Keratinocyte (primary cell): ENCODE measurements at regions not wholly inside any gene's neighbourhood (a gene's known extent, or its start where the extent isn't known, plus 50 kb on each side); places are given as distances from the start of the nearest gene placed in this dataset.
"Not testable (repeated sequence)": the region's sequence is repeated elsewhere in the genome, so short reads cannot be mapped to it uniquely, and the experiment has no call there.

Source experiments
- DNase-seq: peaks from one replicate; pipeline ENCODE4 v3.0.0-alpha.2; 2011; ENCODE audit warnings: low read depth, missing footprints, low spot score
- FAIRE-seq: peaks from 2 replicates; lab custom pipeline; 2011; peaks lifted over from hg19 to GRCh38; lab: Jason Lieb, UNC
- H2AFZ ChIP-seq: 2 replicates; pipeline ENCODE4 v1.6.0; 2012; ENCODE audit warnings: low read length, control low read depth, inconsistent platforms; ENCODE audit not compliant: control insufficient read depth
- H3K27ac ChIP-seq: 2 replicates; pipeline ENCODE4 v1.5.1; 2011; ENCODE audit warnings: low read length; ENCODE audit not compliant: control insufficient read depth, insufficient read depth
- H3K27me3 ChIP-seq: 3 replicates; pipeline ENCODE4 v1.6.0; 2011; ENCODE audit warnings: low read length; ENCODE audit not compliant: control insufficient read depth, insufficient read depth; ENCODE audit errors: extremely low read depth
- H3K36me3 ChIP-seq, 2 experiments: 2 replicates in 1 of 2; 3 replicates in 1 of 2; pipeline ENCODE4 v1.5.1; 2011; ENCODE audit warnings: low read length in 2 of 2, mild to moderate bottlenecking in 1 of 2; ENCODE audit not compliant: control insufficient read depth in 2 of 2, insufficient read depth in 2 of 2; ENCODE audit errors: extremely low read depth in 1 of 2
- H3K4me1 ChIP-seq: 3 replicates; pipeline ENCODE4 v1.5.1; 2011; ENCODE audit warnings: low read length; ENCODE audit not compliant: control insufficient read depth, insufficient read depth; ENCODE audit errors: extremely low read depth
- H3K4me2 ChIP-seq: 3 replicates; pipeline ENCODE4 v1.6.0; 2011; ENCODE audit warnings: low read depth, low read length; ENCODE audit not compliant: control insufficient read depth, insufficient read depth; ENCODE audit errors: extremely low read depth
- H3K4me3 ChIP-seq, 3 experiments: fragments of 200-600 bp in 1 of 3; sonication (generic) in 1 of 3; 2 replicates in 2 of 3; 3 replicates in 1 of 3; pipeline ENCODE4 v1.5.1; 2011 to 2016; ENCODE audit warnings: low read length in 3 of 3, mild to moderate bottlenecking in 3 of 3, control low read depth in 2 of 3, inconsistent platforms in 1 of 3, low read depth in 1 of 3, mixed read lengths in 1 of 3, mixed run types in 1 of 3, moderate library complexity in 1 of 3; ENCODE audit not compliant: control insufficient read depth in 2 of 3, insufficient read depth in 2 of 3; ENCODE audit errors: extremely low read depth in 1 of 3
- H3K79me2 ChIP-seq: 2 replicates; pipeline ENCODE4 v1.6.0; 2012; ENCODE audit warnings: low read length; ENCODE audit not compliant: control insufficient read depth, insufficient read depth
- H3K9ac ChIP-seq: 3 replicates; pipeline ENCODE4 v1.6.0; 2011; ENCODE audit warnings: low read length; ENCODE audit not compliant: control insufficient read depth, insufficient read depth; ENCODE audit errors: extremely low read depth
- H3K9me1 ChIP-seq: 3 replicates; pipeline ENCODE4 v1.6.0; 2011; ENCODE audit warnings: low read length; ENCODE audit not compliant: control insufficient read depth, insufficient read depth; ENCODE audit errors: extremely low read depth
- H3K9me3 ChIP-seq: 2 replicates; pipeline ENCODE4 v1.5.1; 2012; ENCODE audit warnings: low read depth, low read length; ENCODE audit not compliant: control insufficient read depth
- H4K20me1 ChIP-seq: 3 replicates; pipeline ENCODE4 v1.6.0; 2011; ENCODE audit warnings: low read length; ENCODE audit not compliant: control insufficient read depth, insufficient read depth; ENCODE audit errors: extremely low read depth
- CTCF ChIP-seq, 3 experiments: IDR thresholded peaks in 1 of 3; conservative IDR thresholded peaks in 1 of 3; optimal IDR thresholded peaks in 1 of 3; 2 replicates in 2 of 3; 3 replicates in 1 of 3; pipeline versions ENCODE3 to v1.5.1; 2011; ENCODE audit warnings: low read length in 3 of 3, mild to moderate bottlenecking in 3 of 3, moderate library complexity in 2 of 3, control low read depth in 1 of 3, inconsistent platforms in 1 of 3; ENCODE audit not compliant: insufficient read depth in 2 of 3; ENCODE audit errors: extremely low read depth in 1 of 3
- EZH2 ChIP-seq: IDR thresholded peaks from one replicate; pipeline ENCODE4 v1.6.1; 2012; ENCODE audit warnings: inconsistent platforms, mild to moderate bottlenecking, low read length, moderate library complexity
- dilution Hi-C: fragments of 300-500 bp; cut with MboI; formaldehyde crosslinking; loops from one replicate; pipeline ENCODE4 v1.7.0; 2020; ENCODE audit warnings: low sequenced_read_pairs; ENCODE audit not compliant: extremely low pct_ligation_motif_present

- H4K20me1 ChIP-seq = no peaks in the 10 kb centered on the region
- TF ChIP-seq EZH2 (no peak), CTCF (optimal IDR thresholded peaks at IDR 0.05 in 1 of 3, IDR thresholded peaks at IDR 0.05 in 1 of 3, conservative IDR thresholded peaks at IDR 0.05 in 1 of 3; ENCODE audit: extremely low read depth in 1 of 3, insufficient read depth in 2 of 3, low read length in 3 of 3) (no peak)
- dilution Hi-C loops = no loop called here
- H3K9me3 ChIP-seq = no peaks in the 10 kb centered on the region
- H3K9ac ChIP-seq = no peak overlapping the region
- no peak for DNase-seq
- no peaks in the 10 kb centered on the region for H3K36me3 ChIP-seq
- no peak for FAIRE-seq
- H3K4me3 ChIP-seq = no peak overlapping the region
- no peaks in the 10 kb centered on the region for H3K79me2 ChIP-seq
- no peaks in the 10 kb centered on the region for H3K9me1 ChIP-seq
- no peak overlapping the region for H2AFZ ChIP-seq
- H3K4me1 ChIP-seq = peaks cover 8% of the 10 kb centered on the region
- H3K4me2 ChIP-seq = no peak overlapping the region
- no peak overlapping the region for H3K27ac ChIP-seq
- no peaks in the 10 kb centered on the region for H3K27me3 ChIP-seq
These were observed 157.2 kb upstream of the GNAI1 start for GRCh38 chr7:79977481-79977880.

DNA sequence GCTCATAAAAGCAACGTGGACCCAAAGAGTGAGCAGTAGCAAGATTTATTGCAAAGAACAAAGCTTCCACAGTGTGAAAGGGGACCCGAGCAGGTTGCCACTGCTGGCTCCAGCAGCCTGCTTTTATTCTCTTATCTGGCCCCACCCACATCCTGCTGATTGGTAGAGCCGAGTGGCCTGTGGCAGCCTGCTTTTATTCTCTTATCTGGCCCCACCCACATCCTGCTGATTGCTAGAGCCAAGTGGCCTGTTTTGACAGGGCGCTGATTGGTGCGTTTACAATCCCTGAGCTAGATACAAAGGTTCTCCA lies 158.0 kb upstream of the GNAI1 start:
- DNase-seq, H3K4me1 ChIP-seq, H3K79me2 ChIP-seq, H3K4me3 ChIP-seq, FAIRE-seq, H4K20me1 ChIP-seq, H3K9ac ChIP-seq, H3K27ac ChIP-seq, H3K9me3 ChIP-seq, H2AFZ ChIP-seq, H3K9me1 ChIP-seq, dilution Hi-C loops, H3K36me3 ChIP-seq, H3K4me2 ChIP-seq, H3K27me3 ChIP-seq: not testable (repeated sequence)

DNA sequence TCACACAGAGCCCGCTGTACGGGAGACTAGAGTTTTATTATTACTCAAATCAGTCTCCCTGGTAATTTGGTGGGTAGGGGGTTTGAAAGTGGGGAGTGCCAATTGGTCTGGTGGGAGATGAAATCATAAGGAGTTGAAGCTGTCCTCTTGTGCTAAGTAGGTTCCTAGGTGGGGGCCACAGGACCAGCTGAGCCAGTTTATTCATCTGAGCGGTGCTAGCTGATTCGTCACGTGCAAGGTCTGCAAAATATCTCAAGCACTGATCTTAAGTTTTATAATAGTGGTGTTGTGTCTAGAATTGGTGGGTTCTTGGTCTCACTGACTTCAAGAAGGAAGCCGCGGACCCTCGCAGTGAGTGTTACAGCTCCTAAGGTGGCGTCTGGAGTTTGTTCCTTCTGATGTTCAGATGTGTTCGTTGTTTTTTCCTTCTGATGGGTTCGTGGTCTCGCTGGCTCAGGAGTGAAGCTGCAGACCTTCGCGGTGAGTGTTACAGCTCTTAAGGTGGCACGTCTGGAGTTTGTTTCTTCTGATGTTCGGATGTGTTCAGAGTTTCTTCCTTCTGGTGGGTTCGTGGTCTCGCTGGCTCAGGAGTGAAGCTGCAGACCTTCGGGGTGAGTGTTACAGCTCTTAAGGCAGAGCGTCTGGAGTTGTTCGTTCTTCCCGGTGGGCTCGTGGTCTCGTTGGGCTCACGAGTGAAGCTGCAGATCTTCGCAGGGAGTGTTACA lies 158.5 kb upstream of the GNAI1 start:
- H2AFZ ChIP-seq, dilution Hi-C loops, DNase-seq, H3K9me1 ChIP-seq, H4K20me1 ChIP-seq, H3K4me3 ChIP-seq, FAIRE-seq, H3K79me2 ChIP-seq, H3K27ac ChIP-seq, H3K27me3 ChIP-seq, H3K4me2 ChIP-seq, H3K9ac ChIP-seq, H3K4me1 ChIP-seq, H3K9me3 ChIP-seq, H3K36me3 ChIP-seq: not testable (repeated sequence)
